Peyer's patch (tissue), 4 donors: ENCODE measurements at regions not wholly inside any gene's neighbourhood (a gene's known extent, or its start where the extent isn't known, plus 50 kb on each side); places are given as distances from the start of the nearest gene placed in this dataset.
"Not testable (repeated sequence)": the region's sequence is repeated elsewhere in the genome, so short reads cannot be mapped to it uniquely, and the experiment has no call there.

Experiments
- DNase-seq, 3 donors: peaks; one replicate each; pipeline ENCODE4 v3.0.0-alpha.2; 2017 to 2019
- H3K27ac ChIP-seq, 4 donors: fragments of 200-600 bp; sonication (generic); one replicate each; pipeline ENCODE4 v1.5.1; 2016 to 2019
- H3K27me3 ChIP-seq, 2 donors: fragments of 200-600 bp; sonication (generic); one replicate each; pipeline ENCODE4 v1.5.1; 2019
- H3K36me3 ChIP-seq, 3 donors: fragments of 200-600 bp; sonication (generic); one replicate each; pipeline ENCODE4 v1.5.1; 2016 to 2019
- H3K4me1 ChIP-seq, 4 donors: fragments of 200-600 bp; sonication (generic); one replicate each; pipeline ENCODE4 v1.5.1; 2016 to 2019
- H3K4me3 ChIP-seq, 4 donors: fragments of 200-600 bp; sonication (generic); 1 replicate in 3 of 4; 2 replicates in 1 of 4; pipeline ENCODE4 v1.5.1; 2016 to 2019; ENCODE audit warnings: mild to moderate bottlenecking in 1 of 4
- H3K9me3 ChIP-seq, 4 donors: fragments of 200-600 bp; sonication (generic); one replicate each; pipeline ENCODE4 v1.5.1; 2016 to 2019; ENCODE audit warnings: mild to moderate bottlenecking in 1 of 4
- CTCF ChIP-seq, 6 experiments: fragments of 450-650 bp in 4 of 6; fragments of 200-600 bp in 2 of 6; sonication (generic) in 1 of 6; IDR thresholded peaks; one replicate each; pipeline ENCODE4 v1.5.1; 2017 to 2019; ENCODE audit warnings: antibody characterized with exemption in 6 of 6, mild to moderate bottlenecking in 3 of 6, moderate library complexity in 1 of 6
- POLR2A ChIP-seq, 2 donors: fragments of 450-650 bp; IDR thresholded peaks; one replicate each; pipeline ENCODE4 v1.5.1; 2017; ENCODE audit warnings: antibody characterized with exemption in 2 of 2, mild to moderate bottlenecking in 2 of 2, moderate library complexity in 2 of 2

- Histone ChIP-seq H3K9me3 (no peaks in the 10 kb centered on the region), H3K4me3 (no peak overlapping the region), H3K36me3 (no peaks in the 10 kb centered on the region), H3K27ac (no peak overlapping the region), H3K27me3 (no peaks in the 10 kb centered on the region), H3K4me1 (no peaks in the 10 kb centered on the region)
- TF ChIP-seq POLR2A (IDR thresholded peaks at IDR 0.05) (no peak), CTCF (IDR thresholded peaks at IDR 0.05) (no peak)
- DNase-seq, result no peak
Observed at GRCh38 chr3:174465177-174465576, 394.0 kb upstream of the NAALADL2 start.

- Histone ChIP-seq H3K27ac (no peak overlapping the region), H3K4me3 (no peak overlapping the region), H3K36me3 (no peaks in the 10 kb centered on the region), H3K9me3 (no peaks in the 10 kb centered on the region), H3K27me3 (no peaks in the 10 kb centered on the region), H3K4me1 (no peaks in the 10 kb centered on the region)
- DNase-seq, result no peak
- TF ChIP-seq POLR2A (IDR thresholded peaks at IDR 0.05) (no peak), CTCF (IDR thresholded peaks at IDR 0.05) (no peak)
Observed at GRCh38 chr3:174466471-174467054, 392.6 kb upstream of the NAALADL2 start.

GRCh38 chr3:174477491-174477890 is 381.6 kb upstream of the NAALADL2 start:
- no peaks in the 10 kb centered on the region for H3K9me3 ChIP-seq
- DNase-seq, result no peak

GRCh38 chr3:174480767-174481166 is 378.4 kb upstream of the NAALADL2 start:
- Histone ChIP-seq H3K4me3 (no peak overlapping the region), H3K27me3 (no peaks in the 10 kb centered on the region), H3K9me3 (no peaks in the 10 kb centered on the region), H3K36me3 (no peaks in the 10 kb centered on the region), H3K27ac (no peak overlapping the region), H3K4me1 (no peaks in the 10 kb centered on the region)
- TF ChIP-seq CTCF (IDR thresholded peaks at IDR 0.05), result no peak
- TF ChIP-seq POLR2A (IDR thresholded peaks at IDR 0.05), result no peak
- no peak for DNase-seq

More at GRCh38 chr3:174477491-174477890, 381.6 kb upstream of the NAALADL2 start:
- Histone ChIP-seq H3K27me3 (no peaks in the 10 kb centered on the region), H3K4me1 (no peaks in the 10 kb centered on the region), H3K27ac (no peak overlapping the region), H3K4me3 (no peak overlapping the region), H3K36me3 (no peaks in the 10 kb centered on the region)
- TF ChIP-seq CTCF (IDR thresholded peaks at IDR 0.05) (no peak), POLR2A (IDR thresholded peaks at IDR 0.05) (no peak)

- no peak for DNase-seq
- Histone ChIP-seq H3K27me3 (no peaks in the 10 kb centered on the region), H3K36me3 (no peaks in the 10 kb centered on the region), H3K27ac (no peak overlapping the region), H3K4me1 (no peaks in the 10 kb centered on the region), H3K9me3 (no peaks in the 10 kb centered on the region), H3K4me3 (no peak overlapping the region)
- TF ChIP-seq CTCF (IDR thresholded peaks at IDR 0.05) (no peak), POLR2A (IDR thresholded peaks at IDR 0.05) (no peak)
Observed at GRCh38 chr3:174482541-174482940, 376.6 kb upstream of the NAALADL2 start.

- Histone ChIP-seq H3K4me3 (no peak overlapping the region), H3K27me3 (no peaks in the 10 kb centered on the region), H3K4me1 (no peaks in the 10 kb centered on the region), H3K9me3 (no peaks in the 10 kb centered on the region), H3K36me3 (no peaks in the 10 kb centered on the region), H3K27ac (no peak overlapping the region)
- TF ChIP-seq POLR2A (IDR thresholded peaks at IDR 0.05), result no peak
- no peak for TF ChIP-seq CTCF (IDR thresholded peaks at IDR 0.05)
- DNase-seq, result no peak
Observed at GRCh38 chr3:174483254-174483653, 375.9 kb upstream of the NAALADL2 start.

- H3K27me3 ChIP-seq, H3K4me1 ChIP-seq, H3K27ac ChIP-seq, DNase-seq, H3K9me3 ChIP-seq, H3K4me3 ChIP-seq, H3K36me3 ChIP-seq: not testable (repeated sequence)
Observed at GRCh38 chr3:174483856-174484255, 375.3 kb upstream of the NAALADL2 start.
